Breast epithelium (tissue), 4 donors: ENCODE measurements at regions not wholly inside any gene's neighbourhood (a gene's known extent, or its start where the extent isn't known, plus 50 kb on each side); places are given as distances from the start of the nearest gene placed in this dataset.

Source experiments
- DNase-seq, 2 donors: peaks; one replicate each; pipeline ENCODE4 v3.0.0-alpha.2; 2019; ENCODE audit warnings: low spot score in 2 of 2
- H3K27ac ChIP-seq, 2 donors: fragments of 200-600 bp; sonication (generic) in 1 of 2; one replicate each; pipeline ENCODE4 v1.5.1; 2016 to 2019; ENCODE audit warnings: mild to moderate bottlenecking in 1 of 2
- H3K27me3 ChIP-seq, 2 donors: fragments of 200-600 bp; sonication (generic) in 1 of 2; one replicate each; pipeline versions ENCODE4 v1.5.1 to v1.6.0; 2017 to 2019; ENCODE audit warnings: control low read depth in 1 of 2, mild to moderate bottlenecking in 1 of 2
- H3K36me3 ChIP-seq: fragments of 200-600 bp; one replicate; pipeline ENCODE4 v1.5.1; 2019
- H3K4me1 ChIP-seq, 2 donors: fragments of 200-600 bp; sonication (generic); one replicate each; pipeline ENCODE4 v1.5.1; 2016 to 2019; ENCODE audit warnings: control low read depth in 1 of 2
- H3K4me3 ChIP-seq, 3 donors: fragments of 200-600 bp; sonication (generic); 1 replicate in 2 of 3; 2 replicates in 1 of 3; pipeline ENCODE4 v1.5.1; 2016 to 2019; ENCODE audit warnings: mild to moderate bottlenecking in 3 of 3, moderate library complexity in 2 of 3
- H3K9me3 ChIP-seq, 2 donors: fragments of 200-600 bp; sonication (generic) in 1 of 2; one replicate each; pipeline ENCODE4 v1.5.1; 2016 to 2019; ENCODE audit warnings: control low read depth in 1 of 2
- CTCF ChIP-seq, 3 donors: fragments of 450-650 bp; IDR thresholded peaks; one replicate each; pipeline ENCODE4 v1.5.1; 2016 to 2017; ENCODE audit warnings: antibody characterized with exemption in 3 of 3, mild to moderate bottlenecking in 3 of 3, moderate library complexity in 3 of 3
- POLR2A ChIP-seq: fragments of 450-650 bp; IDR thresholded peaks from one replicate; pipeline ENCODE4 v1.6.1; 2016; ENCODE audit warnings: antibody characterized with exemption, mild to moderate bottlenecking, moderate library complexity
- POLR2AphosphoS5 ChIP-seq, 3 donors: sonication (generic); formaldehyde crosslinking; IDR thresholded peaks; one replicate each; pipeline ENCODE4 v1.6.1; 2017; ENCODE audit warnings: antibody characterized with exemption in 3 of 3
- intact Hi-C: fragments of 100-400 bp; cut with DNase I; formaldehyde crosslinking; loops from one replicate; pipeline ENCODE4 v1.15.1; 2023; ENCODE audit warnings: low total_unique reads

- no peak for DNase-seq
- H3K4me3 ChIP-seq: no peak overlapping the region
- intact Hi-C loops: no loop called here
- H3K27ac ChIP-seq: no peak overlapping the region
- peaks cover 0 to 11% of the 10 kb centered on the region in 2 donors for H3K4me1 ChIP-seq
- no peaks in the 10 kb centered on the region for H3K27me3 ChIP-seq
- no peaks in the 10 kb centered on the region for H3K36me3 ChIP-seq
- no peak for TF ChIP-seq CTCF (IDR thresholded peaks at IDR 0.05)
- TF ChIP-seq POLR2AphosphoS5 (IDR thresholded peaks at IDR 0.05): no peak
- no peak for TF ChIP-seq POLR2A
- H3K9me3 ChIP-seq: no peaks in the 10 kb centered on the region
Measured at GRCh38 chr6:144347933-144348332, 62.8 kb downstream of the UTRN start.

- TF ChIP-seq CTCF (IDR thresholded peaks at IDR 0.05): no peak
- TF ChIP-seq POLR2AphosphoS5 (IDR thresholded peaks at IDR 0.05): peak in 2 of 3 donors; percentile 28 to 82
- no peak for TF ChIP-seq POLR2A
- H3K36me3 ChIP-seq: no peaks in the 10 kb centered on the region
- intact Hi-C loops: no loop called here
- H3K4me1 ChIP-seq: peaks cover 0 to 11% of the 10 kb centered on the region in 2 donors
- no peak for DNase-seq
- peak overlapping the region; percentile 39 to 75 for H3K27ac ChIP-seq
- no peak overlapping the region for H3K4me3 ChIP-seq
- no peaks in the 10 kb centered on the region for H3K27me3 ChIP-seq
- H3K9me3 ChIP-seq: no peaks in the 10 kb centered on the region
Measured at GRCh38 chr6:144349690-144350527, 64.8 kb downstream of the UTRN start.

GRCh38 chr6:144350528-144350880, 65.4 kb downstream of the UTRN start:
- Histone ChIP-seq H3K9me3 (no peaks in the 10 kb centered on the region), H3K4me3 (no peak overlapping the region), H3K27me3 (no peaks in the 10 kb centered on the region), H3K36me3 (no peaks in the 10 kb centered on the region), H3K27ac (peak overlapping the region; percentile 10 to 75), H3K4me1 (peaks cover 0 to 11% of the 10 kb centered on the region in 2 donors)
- no peak for TF ChIP-seq POLR2AphosphoS5 (IDR thresholded peaks at IDR 0.05)
- TF ChIP-seq POLR2A: no peak
- no peak for TF ChIP-seq CTCF (IDR thresholded peaks at IDR 0.05)
- intact Hi-C loops: no loop called here
- no peak for DNase-seq

- Histone ChIP-seq H3K27me3 (no peaks in the 10 kb centered on the region), H3K9me3 (no peaks in the 10 kb centered on the region), H3K4me3 (no peak overlapping the region), H3K27ac (peak overlapping the region; percentile 74 to 75), H3K36me3 (no peaks in the 10 kb centered on the region), H3K4me1 (peaks cover 0 to 11% of the 10 kb centered on the region in 2 donors)
- intact Hi-C loops: no loop called here
- no peak for DNase-seq
- TF ChIP-seq POLR2A: no peak
- no peak for TF ChIP-seq CTCF (IDR thresholded peaks at IDR 0.05)
- TF ChIP-seq POLR2AphosphoS5 (IDR thresholded peaks at IDR 0.05): no peak
Measured at GRCh38 chr6:144351379-144352127, 66.4 kb downstream of the UTRN start.

GRCh38 chr6:144352331-144352730, 67.2 kb downstream of the UTRN start:
- DNase-seq: no peak
- no peak overlapping the region for H3K4me3 ChIP-seq
- no peaks in the 10 kb centered on the region for H3K9me3 ChIP-seq
- intact Hi-C loops: no loop called here
- H3K36me3 ChIP-seq: no peaks in the 10 kb centered on the region
- no peaks in the 10 kb centered on the region for H3K27me3 ChIP-seq
- peaks cover 0 to 11% of the 10 kb centered on the region in 2 donors for H3K4me1 ChIP-seq
- TF ChIP-seq CTCF (IDR thresholded peaks at IDR 0.05): no peak
- no peak for TF ChIP-seq POLR2AphosphoS5 (IDR thresholded peaks at IDR 0.05)
- no peak for TF ChIP-seq POLR2A
- peak overlapping the region; percentile 74 to 75 for H3K27ac ChIP-seq
